Small intestine (tissue), 7 donors: ENCODE measurements at regions not wholly inside any gene's neighbourhood (a gene's known extent, or its start where the extent isn't known, plus 50 kb on each side); places are given as distances from the start of the nearest gene placed in this dataset.

Source experiments
- DNase-seq, 2 donors: peaks; one replicate each; pipeline versions ENCODE4 v3.0.0 to v3.0.0-alpha.2; 2013
- FAIRE-seq: peaks from 2 replicates; lab custom pipeline; 2012; peaks lifted over from hg19 to GRCh38; lab: Jason Lieb, UNC
- H3K27ac ChIP-seq, 3 donors: one replicate each; pipeline ENCODE4 v1.5.1; 2013; ENCODE audit warnings: low read length in 2 of 3, mild to moderate bottlenecking in 2 of 3, control low read depth in 1 of 3, inconsistent platforms in 1 of 3, low read depth in 1 of 3, moderate library complexity in 1 of 3
- H3K27me3 ChIP-seq, 3 donors: one replicate each; pipeline ENCODE4 v1.6.1; 2013; ENCODE audit warnings: low read length in 3 of 3, inconsistent platforms in 1 of 3; ENCODE audit not compliant: control insufficient read depth in 3 of 3, insufficient read depth in 3 of 3
- H3K36me3 ChIP-seq, 3 donors: one replicate each; pipeline ENCODE4 v1.6.1; 2013; ENCODE audit warnings: low read length in 3 of 3, inconsistent platforms in 1 of 3, low read depth in 1 of 3, mild to moderate bottlenecking in 1 of 3, moderate library complexity in 1 of 3; ENCODE audit not compliant: control insufficient read depth in 3 of 3, insufficient read depth in 2 of 3
- H3K4me1 ChIP-seq, 3 donors: one replicate each; pipeline ENCODE4 v1.6.1; 2013; ENCODE audit warnings: low read length in 2 of 3, inconsistent platforms in 1 of 3, low read depth in 1 of 3, mild to moderate bottlenecking in 1 of 3, moderate library complexity in 1 of 3; ENCODE audit not compliant: control insufficient read depth in 3 of 3, insufficient read depth in 2 of 3
- H3K4me3 ChIP-seq, 3 donors: one replicate each; pipeline ENCODE4 v1.5.1; 2013; ENCODE audit warnings: low read length in 3 of 3, control low read depth in 1 of 3, inconsistent platforms in 1 of 3, low read depth in 1 of 3, mild to moderate bottlenecking in 1 of 3, moderate library complexity in 1 of 3
- H3K9me3 ChIP-seq, 2 donors: one replicate each; pipeline ENCODE4 v1.6.1; 2013; ENCODE audit warnings: low read depth in 1 of 2, low read length in 1 of 2; ENCODE audit not compliant: control insufficient read depth in 2 of 2, insufficient read depth in 1 of 2
- WGBS, 3 donors: extraction: QIAGEN DNeasy Blood & Tissue Kit; methylation state at CpG; one replicate each; pipeline ENCODE4 v1.1.7; 2013; 5-methylcytosine and 5-hydroxymethylcytosine counted together
- donor health status: healthy with polysubstance abuse.
- donor health status: control.
- donor health status: control.
- donor health status: Bipolar disorder and iron deficiency.
- donor health status: healthy.

- H3K9me3 ChIP-seq = no peaks in the 10 kb centered on the region
- no peak for DNase-seq
- H3K27me3 ChIP-seq = no peaks in the 10 kb centered on the region
- H3K36me3 ChIP-seq = no peaks in the 10 kb centered on the region
- FAIRE-seq = no peak
- no peaks in the 10 kb centered on the region for H3K4me1 ChIP-seq
- H3K4me3 ChIP-seq = no peak overlapping the region
- 93 to 95% (median 94%) methylated on average over 4 of the region's 4 CpGs for WGBS, 3 donors
- no peak overlapping the region for H3K27ac ChIP-seq
Observed at GRCh38 chrX:6472652-6473342, 62.1 kb downstream of the VCX3A start.

DNA sequence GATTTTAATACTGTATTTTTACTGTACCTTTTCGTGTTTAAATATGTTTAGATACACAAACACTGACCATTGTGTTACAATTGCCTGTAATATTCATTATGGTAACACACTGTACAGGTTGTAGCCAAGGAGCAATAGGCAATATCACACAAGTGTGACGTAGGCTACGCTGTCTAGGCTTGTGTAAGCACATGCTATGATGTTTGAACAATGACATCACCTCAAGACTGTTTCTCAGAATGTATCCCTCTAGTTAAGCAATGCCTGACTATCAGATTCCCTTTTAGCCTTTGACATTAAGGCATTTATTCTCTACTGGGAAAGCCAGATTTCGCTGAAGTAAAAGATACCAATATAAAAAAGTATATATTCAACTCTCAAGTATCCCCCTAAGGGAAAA is 66.2 kb downstream of the VCX3A start:
- DNase-seq (no peak), FAIRE-seq (no peak)
- Histone ChIP-seq H3K36me3 (no peaks in the 10 kb centered on the region), H3K9me3 (no peaks in the 10 kb centered on the region), H3K27ac (no peak overlapping the region), H3K27me3 (no peaks in the 10 kb centered on the region), H3K4me1 (no peaks in the 10 kb centered on the region), H3K4me3 (no peak overlapping the region)
- 49 to 63% (median 52%) methylated on average over 4 of the region's 4 CpGs for WGBS, 3 donors

GRCh38 chrX:6465756-6466155 is 69.2 kb downstream of the VCX3A start:
- Histone ChIP-seq H3K27me3 (no peaks in the 10 kb centered on the region), H3K9me3 (no peaks in the 10 kb centered on the region), H3K36me3 (no peaks in the 10 kb centered on the region), H3K4me1 (no peaks in the 10 kb centered on the region), H3K27ac (no peak overlapping the region), H3K4me3 (no peak overlapping the region)
- 81 to 89% (median 86%) methylated on average over 4 of the region's 4 CpGs for WGBS, 3 donors
- no peak for FAIRE-seq
- DNase-seq = no peak

DNA sequence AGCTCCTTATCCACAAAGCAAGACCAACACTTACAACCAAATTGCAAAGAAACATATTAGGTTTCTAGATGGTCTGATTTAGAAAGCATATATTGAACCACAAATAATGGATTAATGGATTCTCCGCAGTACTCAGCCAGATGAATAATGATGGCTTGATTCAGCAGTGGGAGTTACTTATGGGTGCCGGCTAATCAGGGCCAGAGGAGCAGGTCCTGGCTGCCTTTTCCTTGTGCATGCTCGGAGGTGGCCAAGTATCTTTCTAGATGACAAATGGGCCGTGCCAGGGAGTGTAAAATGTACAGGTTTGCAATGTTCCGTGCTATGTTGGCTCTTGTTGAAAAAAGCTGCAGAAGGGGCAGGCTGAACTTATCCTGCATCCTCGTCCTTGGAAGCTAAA is 70.2 kb downstream of the VCX3A start:
- no peaks in the 10 kb centered on the region for H3K27me3 ChIP-seq
- no peaks in the 10 kb centered on the region for H3K4me1 ChIP-seq
- DNase-seq = no peak
- no peak for FAIRE-seq
- no peaks in the 10 kb centered on the region for H3K9me3 ChIP-seq
- H3K27ac ChIP-seq = no peak overlapping the region
- 74 to 88% (median 78%) methylated on average over 6 of the region's 6 CpGs for WGBS, 3 donors
- H3K36me3 ChIP-seq = no peaks in the 10 kb centered on the region
- H3K4me3 ChIP-seq = no peak overlapping the region

- Histone ChIP-seq H3K4me3 (no peak overlapping the region), H3K36me3 (no peaks in the 10 kb centered on the region), H3K9me3 (no peaks in the 10 kb centered on the region), H3K27ac (no peak overlapping the region), H3K4me1 (no peaks in the 10 kb centered on the region), H3K27me3 (no peaks in the 10 kb centered on the region)
- FAIRE-seq = no peak
- no peak for DNase-seq
- WGBS, 3 donors = 54 to 70% (median 59%) methylated on average over 6 of the region's 6 CpGs
Observed at GRCh38 chrX:6460893-6461490, 73.9 kb downstream of the VCX3A start.

DNA sequence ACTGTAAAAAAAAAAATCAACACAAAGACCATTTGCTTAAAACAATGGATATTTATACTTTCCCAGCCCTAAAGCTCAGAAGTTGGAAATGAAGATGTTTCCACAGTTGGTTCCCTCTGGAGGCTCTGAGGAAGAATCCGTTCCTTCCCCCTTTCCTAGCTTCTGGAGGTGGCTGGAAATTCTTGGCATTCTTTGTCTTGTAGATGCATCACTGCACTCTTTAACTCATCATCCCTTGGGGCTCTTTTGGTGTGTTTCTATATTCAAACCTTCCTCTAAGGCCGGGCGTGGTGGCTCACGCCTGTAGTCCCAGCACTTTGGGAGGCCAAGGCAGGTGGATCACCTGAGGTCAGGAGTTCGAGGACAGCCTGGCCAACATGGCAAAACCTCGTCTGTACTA is 78.7 kb downstream of the VCX3A start:
- Histone ChIP-seq H3K9me3 (no peaks in the 10 kb centered on the region), H3K27me3 (no peaks in the 10 kb centered on the region), H3K27ac (no peak overlapping the region), H3K4me3 (no peak overlapping the region), H3K36me3 (no peaks in the 10 kb centered on the region), H3K4me1 (no peaks in the 10 kb centered on the region)
- WGBS, 3 donors = 83 to 89% (median 89%) methylated on average over 6 of the region's 6 CpGs
- DNase-seq (no peak), FAIRE-seq (no peak)

DNA sequence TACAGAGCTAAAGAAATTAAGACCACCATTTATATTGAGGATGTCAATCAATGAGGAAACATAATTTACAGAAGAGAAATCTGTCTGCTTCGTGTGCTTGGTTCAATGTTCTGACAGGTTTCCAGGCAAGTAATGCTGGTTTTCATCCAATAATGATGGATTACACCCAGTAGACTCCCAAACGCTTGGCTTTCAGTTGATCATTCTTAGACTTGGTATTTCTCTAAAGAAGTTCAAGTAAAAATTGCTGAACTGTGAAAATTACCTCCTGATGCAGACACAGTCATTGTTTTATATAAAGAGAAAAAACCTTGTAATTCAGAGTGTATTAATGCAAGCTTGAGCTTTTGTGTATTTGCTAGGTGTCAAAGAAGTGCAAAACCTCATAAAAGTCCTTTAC is 85.0 kb downstream of the VCX3A start:
- no peaks in the 10 kb centered on the region for H3K27me3 ChIP-seq
- H3K4me3 ChIP-seq = no peak overlapping the region
- H3K9me3 ChIP-seq = no peaks in the 10 kb centered on the region
- H3K4me1 ChIP-seq = no peaks in the 10 kb centered on the region
- no peaks in the 10 kb centered on the region for H3K36me3 ChIP-seq
- H3K27ac ChIP-seq = no peak overlapping the region
- FAIRE-seq (no peak), DNase-seq (no peak)
- 67 to 74% (median 69%) methylated on average over 2 of the region's 2 CpGs for WGBS, 3 donors

- no peak for FAIRE-seq
- no peaks in the 10 kb centered on the region for H3K9me3 ChIP-seq
- 0 to 15% (median 0%) methylated on average over 1 of the region's 1 CpG for WGBS, 3 donors
- H3K4me3 ChIP-seq = no peak overlapping the region
- no peak overlapping the region for H3K27ac ChIP-seq
- no peaks in the 10 kb centered on the region for H3K27me3 ChIP-seq
- no peaks in the 10 kb centered on the region for H3K4me1 ChIP-seq
- no peak for DNase-seq
- no peaks in the 10 kb centered on the region for H3K36me3 ChIP-seq
Observed at GRCh38 chrX:6448003-6448402, 86.9 kb downstream of the VCX3A start.

- FAIRE-seq (no peak), DNase-seq (peak in 1 of 2 donors; percentile 1)
- Histone ChIP-seq H3K4me3 (no peak overlapping the region), H3K27me3 (no peaks in the 10 kb centered on the region), H3K36me3 (no peaks in the 10 kb centered on the region), H3K27ac (no peak overlapping the region), H3K4me1 (no peaks in the 10 kb centered on the region), H3K9me3 (no peaks in the 10 kb centered on the region)
- WGBS, 3 donors = 18 to 58% (median 33%) methylated on average over 4 of the region's 4 CpGs
Observed at GRCh38 chrX:6446582-6446981, 88.3 kb downstream of the VCX3A start.
